SK-N-SH (cell line): ENCODE measurements at regions not wholly inside any gene's neighbourhood (a gene's known extent, or its start where the extent isn't known, plus 50 kb on each side); places are given as distances from the start of the nearest gene placed in this dataset.
A peak's percentile ranks its signal among the peaks of the same experiment; 100 is the strongest.

Experiments used
- CTCF ChIA-PET: fragments of 300-600, 350-600 bp; formaldehyde crosslinking; extraction: SDS; loops from one replicate; lab custom pipeline; 2021; lab: Yijun Ruan, JAX
- POLR2A ChIA-PET: fragments of 350-600 bp; sonication (Branson Sonifier 250); formaldehyde crosslinking; extraction: SDS; loops from one replicate; lab custom pipeline; 2020; ENCODE audit warnings: antibody characterized with exemption, inconsistent platforms; lab: Yijun Ruan, JAX
- DNase-seq: peaks from one replicate; pipeline ENCODE4 v3.0.0; 2012
- H2AFZ ChIP-seq: fragments of 200-600 bp; sonication (generic); 2 replicates; pipeline ENCODE4 v1.8.1; 2016; ENCODE audit warnings: antibody characterized with exemption, mild to moderate bottlenecking, low read depth
- H3F3A ChIP-seq: fragments of 200-600 bp; sonication (generic); replicated peaks from 2 replicates; pipeline ENCODE3; 2016; ENCODE audit warnings: antibody characterized with exemption, mild to moderate bottlenecking; ENCODE audit not compliant: insufficient read depth
- H3K27ac ChIP-seq, 2 experiments: fragments of 200-500 bp in 1 of 2; fragments of 200-600 bp in 1 of 2; sonication (Bioruptor generic) in 1 of 2; sonication (generic), shearing (Covaris generic) in 1 of 2; 2 replicates each; pipeline versions ENCODE4 v1.5.1 to v1.6.1; 2014 to 2016; ENCODE audit warnings: low read depth in 2 of 2, inconsistent platforms in 1 of 2, low read length in 1 of 2, mild to moderate bottlenecking in 1 of 2, mixed read lengths in 1 of 2
- H3K27me3 ChIP-seq: fragments of 200-600 bp; sonication (generic), shearing (Covaris generic); 2 replicates; pipeline ENCODE4 v1.6.1; 2016; ENCODE audit warnings: mixed run types; ENCODE audit not compliant: insufficient read depth
- H3K36me3 ChIP-seq, 2 experiments: fragments of 200-500 bp in 1 of 2; fragments of 200-600 bp in 1 of 2; sonication (Bioruptor generic) in 1 of 2; sonication (generic) in 1 of 2; replicated peaks in 1 of 2; 2 replicates each; pipeline versions ENCODE3 to v1.5.1; 2014 to 2016; ENCODE audit warnings: low read length in 1 of 2, mild to moderate bottlenecking in 1 of 2; ENCODE audit not compliant: insufficient read depth in 2 of 2, control insufficient read depth in 1 of 2
- H3K4me1 ChIP-seq, 2 experiments: fragments of 200-500 bp in 1 of 2; fragments of 200-600 bp in 1 of 2; sonication (Bioruptor generic) in 1 of 2; sonication (generic), shearing (Covaris generic) in 1 of 2; 2 replicates each; pipeline versions ENCODE4 v1.5.1 to v1.6.1; 2014 to 2016; ENCODE audit warnings: low read depth in 1 of 2, low read length in 1 of 2, mixed run types in 1 of 2; ENCODE audit not compliant: insufficient read depth in 2 of 2, control insufficient read depth in 1 of 2
- H3K4me2 ChIP-seq: fragments of 200-600 bp; sonication (generic), shearing (Covaris generic); 2 replicates; pipeline ENCODE4 v1.6.1; 2017; ENCODE audit warnings: mixed run types
- H3K4me3 ChIP-seq, 2 experiments: fragments of 200-500 bp in 1 of 2; fragments of 200-600 bp in 1 of 2; sonication (Bioruptor generic) in 1 of 2; sonication (generic), shearing (Covaris generic) in 1 of 2; 2 replicates each; pipeline versions ENCODE4 v1.5.1 to v1.8.1; 2014 to 2016; ENCODE audit warnings: low read depth in 2 of 2, inconsistent platforms in 1 of 2, low read length in 1 of 2, mild to moderate bottlenecking in 1 of 2, mixed read lengths in 1 of 2, moderate library complexity in 1 of 2
- H3K79me2 ChIP-seq: fragments of 200-600 bp; sonication (generic); 2 replicates; pipeline ENCODE4 v1.8.1; 2017; ENCODE audit warnings: mild to moderate bottlenecking; ENCODE audit not compliant: insufficient read depth
- H3K9ac ChIP-seq: fragments of 200-600 bp; sonication (generic); 2 replicates; pipeline ENCODE4 v1.6.1; 2017; ENCODE audit warnings: mixed run types
- H3K9me2 ChIP-seq: fragments of 200-600 bp; sonication (generic); 2 replicates; pipeline ENCODE4 v1.6.1; 2017; ENCODE audit warnings: mixed run types
- H3K9me3 ChIP-seq: fragments of 200-600 bp; sonication (generic); 2 replicates; pipeline ENCODE4 v1.6.1; 2017; ENCODE audit warnings: mixed run types, mild to moderate bottlenecking, moderate library complexity
- H4K20me1 ChIP-seq: fragments of 200-600 bp; sonication (generic); 2 replicates; pipeline ENCODE4 v1.6.1; 2017; ENCODE audit warnings: mild to moderate bottlenecking, mixed run types; ENCODE audit not compliant: insufficient read depth
- CHD2 ChIP-seq: fragments of 150-350 bp; IDR thresholded peaks from 2 replicates; pipeline ENCODE4 v1.6.1; 2018; ENCODE audit warnings: low read length; ENCODE audit not compliant: partially characterized antibody
- EP300 ChIP-seq, 2 experiments: IDR thresholded peaks; 2 replicates each; pipeline versions ENCODE4 v1.4.0 to v1.6.1; 2012; ENCODE audit warnings: borderline replicate concordance in 1 of 2, low read depth in 1 of 2, low read length in 1 of 2
- FOSL2 ChIP-seq: IDR thresholded peaks from 2 replicates; pipeline ENCODE4 v1.4.0; 2012; ENCODE audit warnings: low read depth, mild to moderate bottlenecking, moderate library complexity, borderline replicate concordance
- FOXJ3 ChIP-seq: sonication (generic); formaldehyde crosslinking; IDR thresholded peaks from 2 replicates; pipeline ENCODE4 v1.5.1; 2020; ENCODE audit warnings: mild to moderate bottlenecking, missing genetic modification reagents
- MXI1 ChIP-seq: IDR thresholded peaks from 2 replicates; pipeline ENCODE4 v1.6.1; 2012; ENCODE audit warnings: mild to moderate bottlenecking, low read depth, low read length, improper control_type of control experiment
- POLR2AphosphoS5 ChIP-seq: IDR thresholded peaks from 2 replicates; pipeline ENCODE4 v1.6.1; 2012; ENCODE audit warnings: low read depth, low read length
- RAD21 ChIP-seq: IDR thresholded peaks from 2 replicates; pipeline ENCODE4 v1.6.1; 2012; ENCODE audit warnings: mild to moderate bottlenecking, low read length
- RXRA ChIP-seq: IDR thresholded peaks from 2 replicates; pipeline ENCODE4 v1.4.0; 2012; ENCODE audit warnings: low read depth, mild to moderate bottlenecking, borderline replicate concordance
- TEAD4 ChIP-seq: IDR thresholded peaks from 2 replicates; pipeline ENCODE4 v1.4.0; 2012; ENCODE audit warnings: mild to moderate bottlenecking, borderline replicate concordance; ENCODE audit not compliant: insufficient read depth
- WGBS: methylation state at CpG from one replicate; pipeline ENCODE4 v1.1.6; 2017; ENCODE audit warnings: low lambda C conversion rate; 5-methylcytosine and 5-hydroxymethylcytosine counted together
- TF ChIP-seq, protein P1 (sequence below): fragments of 200-600 bp; sonication (generic); IDR thresholded peaks from 2 replicates; pipeline ENCODE4 v1.6.1; 2017; ENCODE audit warnings: antibody characterized with exemption, mild to moderate bottlenecking, moderate library complexity
- TF ChIP-seq, protein P2 (sequence below): IDR thresholded peaks from 2 replicates; pipeline ENCODE4 v1.4.0; 2012; ENCODE audit warnings: low read depth
- TF ChIP-seq, protein P3 (sequence below): IDR thresholded peaks from 2 replicates; pipeline ENCODE4 v1.4.0; 2012; ENCODE audit warnings: low read depth, borderline replicate concordance
- TF ChIP-seq, protein P4 (sequence below): fragments of 150-350 bp; IDR thresholded peaks from 2 replicates; pipeline ENCODE4 v1.6.1; 2017; ENCODE audit warnings: antibody characterized with exemption, low read length, low read depth, borderline replicate concordance

DNA sequence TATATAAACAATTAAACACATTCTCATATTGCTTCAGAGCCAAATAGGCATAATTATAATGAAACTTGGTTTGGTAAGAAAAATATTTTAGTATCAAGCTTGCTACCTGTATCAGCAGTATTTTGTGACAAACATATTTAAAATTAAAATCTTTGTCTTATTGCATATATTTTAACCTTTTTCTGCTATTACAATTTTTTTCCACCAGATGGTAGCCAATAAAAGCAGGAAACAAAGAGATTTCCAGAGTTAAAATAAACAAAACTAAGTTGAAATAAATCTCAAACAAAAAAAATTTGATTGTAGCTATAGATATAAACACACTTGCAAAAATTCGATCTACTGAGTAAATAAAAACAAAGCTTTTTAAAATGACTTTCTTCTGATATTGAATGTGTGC lies 491.3 kb upstream of the GJE1 start:
- Histone ChIP-seq H3K36me3 (no peaks in the 10 kb centered on the region), H3K9me2 (no peaks in the 10 kb centered on the region; the same call in 1 of the 2 replicates), H3K9me3 (no peaks in the 10 kb centered on the region), H3F3A (no peaks in the 10 kb centered on the region), H4K20me1 (no peaks in the 10 kb centered on the region), H3K4me3 (no peak overlapping the region), H3K4me2 (no peak overlapping the region), H2AFZ (no peak overlapping the region), H3K27me3 (no peaks in the 10 kb centered on the region), H3K4me1 (peaks cover 0 to 11% of the 10 kb centered on the region in 2 experiments; a peak in 1 of 4 replicates), H3K9ac (no peak overlapping the region), H3K27ac (no peak overlapping the region), H3K79me2 (no peaks in the 10 kb centered on the region)
- POLR2A ChIA-PET = no interaction called here
- 8% methylated on average over 1 of the region's 1 CpG for WGBS
- DNase-seq = no peak
- no peak for TF ChIP-seq CHD2
- TF ChIP-seq, protein P1, sequence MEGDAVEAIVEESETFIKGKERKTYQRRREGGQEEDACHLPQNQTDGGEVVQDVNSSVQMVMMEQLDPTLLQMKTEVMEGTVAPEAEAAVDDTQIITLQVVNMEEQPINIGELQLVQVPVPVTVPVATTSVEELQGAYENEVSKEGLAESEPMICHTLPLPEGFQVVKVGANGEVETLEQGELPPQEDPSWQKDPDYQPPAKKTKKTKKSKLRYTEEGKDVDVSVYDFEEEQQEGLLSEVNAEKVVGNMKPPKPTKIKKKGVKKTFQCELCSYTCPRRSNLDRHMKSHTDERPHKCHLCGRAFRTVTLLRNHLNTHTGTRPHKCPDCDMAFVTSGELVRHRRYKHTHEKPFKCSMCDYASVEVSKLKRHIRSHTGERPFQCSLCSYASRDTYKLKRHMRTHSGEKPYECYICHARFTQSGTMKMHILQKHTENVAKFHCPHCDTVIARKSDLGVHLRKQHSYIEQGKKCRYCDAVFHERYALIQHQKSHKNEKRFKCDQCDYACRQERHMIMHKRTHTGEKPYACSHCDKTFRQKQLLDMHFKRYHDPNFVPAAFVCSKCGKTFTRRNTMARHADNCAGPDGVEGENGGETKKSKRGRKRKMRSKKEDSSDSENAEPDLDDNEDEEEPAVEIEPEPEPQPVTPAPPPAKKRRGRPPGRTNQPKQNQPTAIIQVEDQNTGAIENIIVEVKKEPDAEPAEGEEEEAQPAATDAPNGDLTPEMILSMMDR = peak; percentile 51
- CTCF ChIA-PET = no interaction called here

DNA sequence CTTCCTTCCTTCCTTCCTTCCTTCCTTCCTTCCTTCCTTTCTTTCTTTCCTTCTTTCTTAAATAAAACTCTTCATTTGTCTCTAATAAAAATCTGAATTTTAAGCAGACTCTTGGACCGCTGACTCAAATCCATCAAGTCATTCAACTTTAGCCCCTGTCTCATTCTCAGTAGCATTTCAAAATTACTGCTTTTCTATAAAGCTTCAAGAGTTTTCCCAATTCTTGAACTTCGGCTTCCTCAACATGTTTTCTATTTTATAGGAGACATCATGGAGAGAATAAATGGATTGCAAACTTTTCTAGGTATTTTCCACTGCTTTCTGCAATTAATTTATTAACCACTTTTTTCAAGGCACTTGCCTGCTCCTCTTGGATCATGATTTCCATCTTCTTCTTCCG lies 497.1 kb upstream of the GJE1 start:
- 33% methylated on average over 3 of the region's 3 CpGs for WGBS
- Histone ChIP-seq H3K4me3 (no peak overlapping the region), H3K79me2 (no peaks in the 10 kb centered on the region), H3K9me2 (no peaks in the 10 kb centered on the region), H3K9ac (no peak overlapping the region), H3K4me2 (no peak overlapping the region), H3F3A (peaks cover 3% of the 10 kb centered on the region), H4K20me1 (no peaks in the 10 kb centered on the region), H3K4me1 (peaks cover 0 to 22% of the 10 kb centered on the region in 2 experiments; a peak in 1 of 4 replicates), H3K27me3 (no peaks in the 10 kb centered on the region), H3K27ac (no peak overlapping the region), H2AFZ (no peak overlapping the region), H3K36me3 (no peaks in the 10 kb centered on the region), H3K9me3 (no peaks in the 10 kb centered on the region)
- CTCF ChIA-PET = no interaction called here
- DNase-seq = no peak
- POLR2A ChIA-PET = no interaction called here
- no peak for TF ChIP-seq CHD2
- no peak for TF ChIP-seq MXI1
- TF ChIP-seq POLR2AphosphoS5 = no peak
- no peak for TF ChIP-seq FOSL2
- no peak for TF ChIP-seq RXRA
- no peak for TF ChIP-seq TEAD4
- TF ChIP-seq, protein P2, sequence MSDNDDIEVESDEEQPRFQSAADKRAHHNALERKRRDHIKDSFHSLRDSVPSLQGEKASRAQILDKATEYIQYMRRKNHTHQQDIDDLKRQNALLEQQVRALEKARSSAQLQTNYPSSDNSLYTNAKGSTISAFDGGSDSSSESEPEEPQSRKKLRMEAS = no peak
- no peak for TF ChIP-seq FOXJ3 (CRISPR knock-in tag)
- TF ChIP-seq, protein P3, sequence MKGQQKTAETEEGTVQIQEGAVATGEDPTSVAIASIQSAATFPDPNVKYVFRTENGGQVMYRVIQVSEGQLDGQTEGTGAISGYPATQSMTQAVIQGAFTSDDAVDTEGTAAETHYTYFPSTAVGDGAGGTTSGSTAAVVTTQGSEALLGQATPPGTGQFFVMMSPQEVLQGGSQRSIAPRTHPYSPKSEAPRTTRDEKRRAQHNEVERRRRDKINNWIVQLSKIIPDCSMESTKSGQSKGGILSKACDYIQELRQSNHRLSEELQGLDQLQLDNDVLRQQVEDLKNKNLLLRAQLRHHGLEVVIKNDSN = no peak
- TF ChIP-seq EP300 (IDR thresholded peaks at IDR 0.05; ENCODE audit: borderline replicate concordance in 1 of 2, low read depth in 1 of 2, low read length in 1 of 2) = no peak
- TF ChIP-seq RAD21 = no peak
- TF ChIP-seq, protein P4, sequence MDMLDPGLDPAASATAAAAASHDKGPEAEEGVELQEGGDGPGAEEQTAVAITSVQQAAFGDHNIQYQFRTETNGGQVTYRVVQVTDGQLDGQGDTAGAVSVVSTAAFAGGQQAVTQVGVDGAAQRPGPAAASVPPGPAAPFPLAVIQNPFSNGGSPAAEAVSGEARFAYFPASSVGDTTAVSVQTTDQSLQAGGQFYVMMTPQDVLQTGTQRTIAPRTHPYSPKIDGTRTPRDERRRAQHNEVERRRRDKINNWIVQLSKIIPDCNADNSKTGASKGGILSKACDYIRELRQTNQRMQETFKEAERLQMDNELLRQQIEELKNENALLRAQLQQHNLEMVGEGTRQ = no peak
